ENCODE measurements at regions not wholly inside any gene's neighbourhood (a gene's known extent, or its start where the extent isn't known, plus 50 kb on each side); places are given as distances from the start of the nearest gene placed in this dataset.
"Not testable (repeated sequence)": the region's sequence is repeated elsewhere in the genome, so short reads cannot be mapped to it uniquely, and the experiment has no call there.

GRCh38 chr22:33122439-33122838 lies 64.3 kb upstream of the SYN3 start:
- POLR2A ChIA-PET; H3K4me1 ChIP-seq (ENCODE audit: insufficient read depth, low read length); H3K27ac ChIP-seq (ENCODE audit: extremely low read length, insufficient read depth, low read length); H3K36me3 ChIP-seq (replicated peaks in 1 of 2; ENCODE audit: control insufficient read depth in 1 of 2, insufficient read depth in 2 of 2, low read length in 2 of 2); H3K9ac ChIP-seq (ENCODE audit: insufficient read depth, low read depth, low read length); H3K4me3 ChIP-seq (replicated peaks in 1 of 3; ENCODE audit: insufficient read depth in 1 of 3, low read depth in 2 of 3, low read length in 3 of 3); H3K79me2 ChIP-seq (ENCODE audit: insufficient read depth, low read length); BruUV-seq (replicated peaks); H4K20me1 ChIP-seq (ENCODE audit: insufficient read depth, low read length); DNase-seq (ENCODE audit: low spot score); CTCF ChIA-PET (ENCODE audit: low intra/inter-chr PET ratio, low total read pairs); in situ Hi-C loops (cut with HindIII; ENCODE audit: extremely low pct_ligation_motif_present, low pct_unique_long_range_greater_than_20kb); H3K4me2 ChIP-seq (ENCODE audit: low read depth, low read length); ATAC-seq; H3K9me3 ChIP-seq (ENCODE audit: low read length); H2AFZ ChIP-seq (ENCODE audit: low read length): not testable (repeated sequence)
- peak; percentile 100 for FAIRE-seq
- peaks cover 0 to 29% of the 10 kb centered on the region in 2 experiments for H3K27me3 ChIP-seq (ENCODE audit: control insufficient read depth in 1 of 2, insufficient read depth in 2 of 2, low read length in 2 of 2)
- intact Hi-C loops (cut with micrococcal nuclease; ENCODE audit: unreplicated experiment) = loop anchor here (10.0 kb wide), 1 partner anchor 108 kb away; no protein-coding TSS in a partner anchor
- 21% methylated on average over 5 of the region's 5 CpGs for WGBS (ENCODE audit: low lambda C conversion rate)

- H2AFZ ChIP-seq (ENCODE audit: low read length) = no peak overlapping the region
- H3K9ac ChIP-seq (ENCODE audit: insufficient read depth, low read depth, low read length) = no peak overlapping the region
- H3K4me3 ChIP-seq (replicated peaks in 1 of 3; ENCODE audit: insufficient read depth in 1 of 3, low read depth in 2 of 3, low read length in 3 of 3) = no peak overlapping the region
- no peaks in the 10 kb centered on the region for H3K36me3 ChIP-seq (replicated peaks in 1 of 2; ENCODE audit: control insufficient read depth in 1 of 2, insufficient read depth in 2 of 2, low read length in 2 of 2)
- H3K27ac ChIP-seq (ENCODE audit: extremely low read length, insufficient read depth, low read length) = no peak overlapping the region
- in situ Hi-C loops (cut with HindIII; ENCODE audit: extremely low pct_ligation_motif_present, low pct_unique_long_range_greater_than_20kb) = no loop called here
- ChIA-PET POLR2A (no interaction called here), CTCF (ENCODE audit: low intra/inter-chr PET ratio, low total read pairs) (no interaction called here)
- no peaks in the 10 kb centered on the region for H3K4me1 ChIP-seq (ENCODE audit: insufficient read depth, low read length)
- FAIRE-seq (no peak), ATAC-seq (no peak), DNase-seq (ENCODE audit: low spot score) (no peak)
- no peaks in the 10 kb centered on the region for H3K9me3 ChIP-seq (ENCODE audit: low read length)
- no TSS peak for BruUV-seq (replicated peaks)
- H4K20me1 ChIP-seq (ENCODE audit: insufficient read depth, low read length) = no peaks in the 10 kb centered on the region
- no peaks in the 10 kb centered on the region for H3K79me2 ChIP-seq (ENCODE audit: insufficient read depth, low read length)
- peaks cover 0 to 9% of the 10 kb centered on the region in 2 experiments; a peak in 2 of 5 replicates for H3K27me3 ChIP-seq (ENCODE audit: control insufficient read depth in 1 of 2, insufficient read depth in 2 of 2, low read length in 2 of 2)
- WGBS (ENCODE audit: low lambda C conversion rate) = 0% methylated on average over 2 of the region's 2 CpGs
- no peak overlapping the region for H3K4me2 ChIP-seq (ENCODE audit: low read depth, low read length)
- intact Hi-C loops (cut with micrococcal nuclease; ENCODE audit: unreplicated experiment) = no loop called here
- TF ChIP-seq ZNF510 (CRISPR knock-in tag; IDR thresholded peaks at IDR 0.05; ENCODE audit: low read depth) (no peak), MATR3 (CRISPR knock-in tag; IDR thresholded peaks at IDR 0.05) (no peak), SMAD9 (CRISPR knock-in tag; IDR thresholded peaks at IDR 0.05) (no peak), NFE2L1 (CRISPR knock-in tag; IDR thresholded peaks at IDR 0.05; ENCODE audit: borderline replicate concordance) (no peak), HNRNPK (IDR thresholded peaks at IDR 0.05; ENCODE audit: low read depth, low read length, poor library complexity, severe bottlenecking) (no peak), NR2F1 (CRISPR knock-in tag; IDR thresholded peaks at IDR 0.05) (no peak), ZNF263 (CRISPR knock-in tag; IDR thresholded peaks at IDR 0.05) (no peak), MYC (CRISPR knock-in tag; IDR thresholded peaks at IDR 0.05; ENCODE audit: borderline replicate concordance) (no peak), POGZ (CRISPR knock-in tag; IDR thresholded peaks at IDR 0.05) (no peak), CC2D1A (CRISPR knock-in tag; IDR thresholded peaks at IDR 0.05) (no peak), TBP (CRISPR knock-in tag; IDR thresholded peaks at IDR 0.05) (no peak), ZEB1 (IDR thresholded peaks at IDR 0.05; ENCODE audit: insufficient replicate concordance, low read depth) (no peak)
- TF ChIP-seq, protein P1, sequence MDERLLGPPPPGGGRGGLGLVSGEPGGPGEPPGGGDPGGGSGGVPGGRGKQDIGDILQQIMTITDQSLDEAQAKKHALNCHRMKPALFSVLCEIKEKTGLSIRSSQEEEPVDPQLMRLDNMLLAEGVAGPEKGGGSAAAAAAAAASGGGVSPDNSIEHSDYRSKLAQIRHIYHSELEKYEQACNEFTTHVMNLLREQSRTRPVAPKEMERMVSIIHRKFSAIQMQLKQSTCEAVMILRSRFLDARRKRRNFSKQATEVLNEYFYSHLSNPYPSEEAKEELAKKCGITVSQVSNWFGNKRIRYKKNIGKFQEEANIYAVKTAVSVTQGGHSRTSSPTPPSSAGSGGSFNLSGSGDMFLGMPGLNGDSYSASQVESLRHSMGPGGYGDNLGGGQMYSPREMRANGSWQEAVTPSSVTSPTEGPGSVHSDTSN (CRISPR knock-in tag; IDR thresholded peaks at IDR 0.05) = no peak
- TF ChIP-seq, protein P2, sequence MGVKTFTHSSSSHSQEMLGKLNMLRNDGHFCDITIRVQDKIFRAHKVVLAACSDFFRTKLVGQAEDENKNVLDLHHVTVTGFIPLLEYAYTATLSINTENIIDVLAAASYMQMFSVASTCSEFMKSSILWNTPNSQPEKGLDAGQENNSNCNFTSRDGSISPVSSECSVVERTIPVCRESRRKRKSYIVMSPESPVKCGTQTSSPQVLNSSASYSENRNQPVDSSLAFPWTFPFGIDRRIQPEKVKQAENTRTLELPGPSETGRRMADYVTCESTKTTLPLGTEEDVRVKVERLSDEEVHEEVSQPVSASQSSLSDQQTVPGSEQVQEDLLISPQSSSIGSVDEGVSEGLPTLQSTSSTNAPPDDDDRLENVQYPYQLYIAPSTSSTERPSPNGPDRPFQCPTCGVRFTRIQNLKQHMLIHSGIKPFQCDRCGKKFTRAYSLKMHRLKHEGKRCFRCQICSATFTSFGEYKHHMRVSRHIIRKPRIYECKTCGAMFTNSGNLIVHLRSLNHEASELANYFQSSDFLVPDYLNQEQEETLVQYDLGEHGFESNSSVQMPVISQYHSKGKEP (CRISPR knock-in tag; IDR thresholded peaks at IDR 0.05) = no peak
- TF ChIP-seq, protein P3, sequence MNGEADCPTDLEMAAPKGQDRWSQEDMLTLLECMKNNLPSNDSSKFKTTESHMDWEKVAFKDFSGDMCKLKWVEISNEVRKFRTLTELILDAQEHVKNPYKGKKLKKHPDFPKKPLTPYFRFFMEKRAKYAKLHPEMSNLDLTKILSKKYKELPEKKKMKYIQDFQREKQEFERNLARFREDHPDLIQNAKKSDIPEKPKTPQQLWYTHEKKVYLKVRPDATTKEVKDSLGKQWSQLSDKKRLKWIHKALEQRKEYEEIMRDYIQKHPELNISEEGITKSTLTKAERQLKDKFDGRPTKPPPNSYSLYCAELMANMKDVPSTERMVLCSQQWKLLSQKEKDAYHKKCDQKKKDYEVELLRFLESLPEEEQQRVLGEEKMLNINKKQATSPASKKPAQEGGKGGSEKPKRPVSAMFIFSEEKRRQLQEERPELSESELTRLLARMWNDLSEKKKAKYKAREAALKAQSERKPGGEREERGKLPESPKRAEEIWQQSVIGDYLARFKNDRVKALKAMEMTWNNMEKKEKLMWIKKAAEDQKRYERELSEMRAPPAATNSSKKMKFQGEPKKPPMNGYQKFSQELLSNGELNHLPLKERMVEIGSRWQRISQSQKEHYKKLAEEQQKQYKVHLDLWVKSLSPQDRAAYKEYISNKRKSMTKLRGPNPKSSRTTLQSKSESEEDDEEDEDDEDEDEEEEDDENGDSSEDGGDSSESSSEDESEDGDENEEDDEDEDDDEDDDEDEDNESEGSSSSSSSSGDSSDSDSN (CRISPR knock-in tag; IDR thresholded peaks at IDR 0.05) = no peak
Measured at GRCh38 chr22:33119044-33119443, 60.9 kb upstream of the SYN3 start.

Data from HepG2 (cell line).